Right atrium auricular region (tissue), 2 donors: ENCODE measurements at regions not wholly inside any gene's neighbourhood (a gene's known extent, or its start where the extent isn't known, plus 50 kb on each side); places are given as distances from the start of the nearest gene placed in this dataset.

Experiments
- DNase-seq: peaks from one replicate; pipeline ENCODE4 v3.0.0-alpha.2; 2019; ENCODE audit warnings: low spot score
- H3K27ac ChIP-seq, 2 donors: fragments of 200-600 bp; sonication (generic); 1 replicate in 1 of 2; 2 replicates in 1 of 2; pipeline ENCODE4 v1.5.1; 2016 to 2019
- H3K27me3 ChIP-seq, 2 donors: fragments of 200-600 bp; sonication (generic); one replicate each; pipeline versions ENCODE4 v1.5.1 to v1.6.0; 2017 to 2019
- H3K36me3 ChIP-seq: fragments of 200-600 bp; sonication (generic); one replicate; pipeline ENCODE4 v1.5.1; 2016
- H3K4me1 ChIP-seq, 2 donors: fragments of 200-600 bp; sonication (generic); one replicate each; pipeline versions ENCODE4 v1.5.1 to v1.6.0; 2017 to 2019
- H3K4me3 ChIP-seq, 2 donors: fragments of 200-600 bp; sonication (generic); 1 replicate in 1 of 2; 2 replicates in 1 of 2; pipeline ENCODE4 v1.5.1; 2017 to 2019; ENCODE audit warnings: mild to moderate bottlenecking in 1 of 2, moderate library complexity in 1 of 2
- H3K9me3 ChIP-seq, 2 donors: fragments of 200-600 bp; sonication (generic); one replicate each; pipeline ENCODE4 v1.5.1; 2019
- CTCF ChIP-seq, 2 donors: fragments of 200-600 bp; sonication (generic); IDR thresholded peaks; one replicate each; pipeline ENCODE4 v1.5.1; 2019; ENCODE audit warnings: antibody characterized with exemption in 2 of 2

- Histone ChIP-seq H3K36me3 (no peaks in the 10 kb centered on the region), H3K27ac (no peak overlapping the region), H3K4me1 (no peaks in the 10 kb centered on the region), H3K4me3 (no peak overlapping the region), H3K27me3 (no peaks in the 10 kb centered on the region), H3K9me3 (peaks cover 0 to 16% of the 10 kb centered on the region in 2 donors)
- DNase-seq = no peak
- no peak for TF ChIP-seq CTCF (IDR thresholded peaks at IDR 0.05)
Measured at GRCh38 chr9:116032683-116033440, 120.7 kb upstream of the PAPPA start.

GRCh38 chr9:116039312-116039711, 114.3 kb upstream of the PAPPA start:
- Histone ChIP-seq H3K4me1 (no peaks in the 10 kb centered on the region), H3K36me3 (no peaks in the 10 kb centered on the region), H3K4me3 (no peak overlapping the region), H3K9me3 (no peaks in the 10 kb centered on the region), H3K27me3 (no peaks in the 10 kb centered on the region), H3K27ac (no peak overlapping the region)
- DNase-seq = no peak
- TF ChIP-seq CTCF (IDR thresholded peaks at IDR 0.05) = no peak

DNA sequence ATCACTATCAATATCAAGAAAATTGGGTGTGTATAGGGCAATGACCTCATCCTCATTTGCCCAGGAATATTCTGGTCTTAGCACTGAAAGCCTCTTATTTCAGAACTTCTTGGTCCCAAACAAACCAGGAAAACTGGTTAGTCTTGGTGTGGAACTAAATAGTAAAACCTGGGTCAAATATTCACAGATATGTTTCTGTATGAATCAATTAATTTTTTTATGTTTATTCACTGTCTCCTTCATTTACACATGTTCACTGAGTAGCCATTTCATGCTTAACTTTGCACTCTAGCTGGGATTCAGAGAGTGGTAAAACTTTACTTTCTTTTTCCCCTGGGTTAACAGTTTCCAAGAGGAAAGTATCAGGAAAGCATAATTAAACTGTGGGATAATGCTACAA, 113.7 kb upstream of the PAPPA start:
- H3K27ac ChIP-seq = no peak overlapping the region
- H3K27me3 ChIP-seq = no peaks in the 10 kb centered on the region
- no peaks in the 10 kb centered on the region for H3K36me3 ChIP-seq
- H3K4me1 ChIP-seq = no peaks in the 10 kb centered on the region
- H3K9me3 ChIP-seq = peaks cover 0 to under 1% of the 10 kb centered on the region in 2 donors
- no peak for TF ChIP-seq CTCF (IDR thresholded peaks at IDR 0.05)
- no peak for DNase-seq
- no peak overlapping the region for H3K4me3 ChIP-seq

- H3K27me3 ChIP-seq = no peaks in the 10 kb centered on the region
- H3K4me3 ChIP-seq = no peak overlapping the region
- peaks cover 0 to 12% of the 10 kb centered on the region in 2 donors for H3K9me3 ChIP-seq
- DNase-seq = no peak
- H3K4me1 ChIP-seq = no peaks in the 10 kb centered on the region
- no peak overlapping the region for H3K27ac ChIP-seq
- no peak for TF ChIP-seq CTCF (IDR thresholded peaks at IDR 0.05)
- no peaks in the 10 kb centered on the region for H3K36me3 ChIP-seq
Measured at GRCh38 chr9:116042321-116042720, 111.3 kb upstream of the PAPPA start.

DNA sequence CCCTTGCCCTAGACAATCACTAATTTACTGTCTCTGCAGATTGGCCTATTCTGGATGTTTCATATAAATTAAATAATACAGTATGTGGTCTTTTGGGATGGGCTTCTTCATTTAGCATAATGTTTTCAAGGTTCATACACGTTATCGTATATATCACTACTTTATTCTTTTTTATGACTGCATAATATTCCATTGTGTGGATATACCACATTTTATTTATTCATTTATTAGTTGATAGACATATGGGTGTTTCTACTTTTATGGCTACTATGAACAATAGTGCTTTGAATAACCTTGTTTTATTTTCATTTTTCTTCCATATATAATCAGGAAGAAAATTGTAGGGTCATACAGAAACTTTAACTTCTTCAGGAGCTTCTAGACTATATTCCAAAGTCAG, 108.5 kb upstream of the PAPPA start:
- H3K27ac ChIP-seq = no peak overlapping the region
- no peak for TF ChIP-seq CTCF (IDR thresholded peaks at IDR 0.05)
- no peak overlapping the region for H3K4me3 ChIP-seq
- peaks cover 0 to 12% of the 10 kb centered on the region in 2 donors for H3K9me3 ChIP-seq
- H3K27me3 ChIP-seq = no peaks in the 10 kb centered on the region
- H3K4me1 ChIP-seq = no peaks in the 10 kb centered on the region
- H3K36me3 ChIP-seq = no peaks in the 10 kb centered on the region
- DNase-seq = no peak

GRCh38 chr9:116048081-116048480, 105.5 kb upstream of the PAPPA start:
- TF ChIP-seq CTCF (IDR thresholded peaks at IDR 0.05) = no peak
- no peaks in the 10 kb centered on the region for H3K4me1 ChIP-seq
- no peaks in the 10 kb centered on the region for H3K27me3 ChIP-seq
- no peak for DNase-seq
- H3K27ac ChIP-seq = no peak overlapping the region
- H3K36me3 ChIP-seq = no peaks in the 10 kb centered on the region
- no peak overlapping the region for H3K4me3 ChIP-seq
- H3K9me3 ChIP-seq = peaks cover 0 to 12% of the 10 kb centered on the region in 2 donors
